ENCODE measurements at regions not wholly inside any gene's neighbourhood (a gene's known extent, or its start where the extent isn't known, plus 50 kb on each side); places are given as distances from the start of the nearest gene placed in this dataset.
A peak's percentile ranks its signal among the peaks of the same experiment; 100 is the strongest.
"Not testable (repeated sequence)": the region's sequence is repeated elsewhere in the genome, so short reads cannot be mapped to it uniquely, and the experiment has no call there.

DNA sequence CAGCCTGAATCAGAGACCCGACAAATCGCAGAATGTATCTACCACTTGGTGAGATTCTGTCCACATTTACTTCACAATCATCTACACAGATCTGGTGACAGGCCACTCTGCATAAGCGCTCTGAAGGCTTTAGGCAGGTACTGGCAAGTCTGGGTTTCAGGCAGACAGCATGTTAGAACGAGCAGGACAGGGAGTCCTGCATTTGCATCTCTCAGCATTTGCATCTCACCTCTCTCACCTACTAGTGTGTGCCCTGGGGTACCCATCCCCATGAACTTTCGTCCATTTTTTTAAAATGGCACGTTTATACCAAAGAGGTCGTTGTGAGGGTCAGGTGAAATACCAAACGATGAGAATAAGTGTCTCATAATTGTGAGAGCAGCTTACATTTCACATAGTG is 108.2 kb downstream of the SPATA31A1 start:
- peak in 1 of 3 donors; percentile 2 for DNase-seq (ENCODE audit: low read depth in 2 of 3, low spot score in 2 of 3)

DNA sequence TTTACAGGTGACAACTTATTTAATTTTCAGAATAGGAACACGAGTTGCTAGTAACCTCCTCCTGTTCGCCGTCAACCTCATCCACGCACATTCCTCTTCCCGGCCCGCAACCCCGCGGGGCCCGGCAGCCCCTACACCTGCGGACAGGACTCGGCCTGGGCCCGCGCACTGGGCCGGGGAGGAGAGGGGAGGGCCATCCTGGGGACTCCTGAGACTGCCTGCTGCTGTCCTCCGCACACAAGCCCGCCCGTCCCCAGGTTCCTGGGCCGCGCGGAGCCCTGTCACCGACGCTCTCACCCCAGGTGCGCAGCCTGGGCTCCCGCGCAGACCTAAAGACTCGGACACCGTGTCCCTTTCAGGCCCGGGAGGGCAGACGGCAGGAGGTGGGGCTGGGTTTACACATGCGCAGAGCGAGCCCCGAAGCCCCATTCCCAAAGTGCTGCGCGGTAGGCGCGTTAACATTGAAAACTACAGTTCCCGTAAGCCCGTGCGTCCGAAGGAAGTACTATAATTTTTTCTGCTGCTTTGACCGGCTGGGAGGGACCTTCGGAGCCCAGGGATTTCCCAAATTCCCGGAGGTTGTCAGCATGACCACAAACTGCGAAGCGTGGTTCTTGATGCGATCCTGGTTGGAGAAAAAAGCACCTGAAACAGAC is 108.8 kb downstream of the SPATA31A1 start:
- peak; percentile 18 to 74 (median 62) for DNase-seq (ENCODE audit: low read depth in 2 of 3, low spot score in 2 of 3)

DNA sequence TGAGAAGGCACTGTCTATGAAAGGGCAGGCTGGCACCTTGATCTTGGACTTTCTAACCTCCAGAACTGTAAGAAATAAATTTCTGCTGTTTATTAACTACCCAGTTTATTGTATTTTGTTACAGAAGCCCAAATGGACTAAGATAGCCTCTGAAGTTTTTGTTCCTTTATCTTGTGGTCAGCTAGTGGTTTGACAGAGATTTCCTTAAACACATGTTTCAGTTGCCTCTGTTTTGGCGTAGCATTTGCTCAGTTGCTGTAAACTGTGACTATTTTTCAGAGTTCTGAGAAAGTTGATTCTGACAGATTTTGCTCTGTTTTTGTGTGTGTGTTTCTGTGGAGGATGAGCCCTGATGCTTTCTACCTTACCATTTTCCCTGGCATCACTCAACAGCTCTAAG is 119.0 kb downstream of the SPATA31A1 start:
- not testable (repeated sequence) for DNase-seq (ENCODE audit: low read depth in 2 of 3, low spot score in 2 of 3)

DNA sequence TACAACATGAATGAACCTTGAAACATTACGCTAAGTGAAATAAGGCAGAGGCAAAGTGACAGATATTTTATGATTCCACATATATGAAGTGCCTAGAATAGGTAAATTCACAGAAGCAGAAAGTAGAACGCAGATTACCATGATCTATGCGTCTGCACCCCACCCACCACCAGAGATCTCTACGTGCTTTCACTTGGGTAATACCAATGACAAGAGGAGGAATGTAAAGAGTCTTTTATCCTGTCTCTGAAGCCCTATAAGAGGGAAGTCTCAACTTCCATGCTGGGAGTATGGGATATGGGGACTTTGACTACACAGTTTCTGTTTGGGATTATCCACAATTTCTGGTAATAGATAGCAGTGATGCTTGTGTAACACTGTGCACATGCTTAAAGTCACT is 127.6 kb downstream of the SPATA31A1 start:
- DNase-seq (ENCODE audit: low read depth in 2 of 3, low spot score in 2 of 3) = not testable (repeated sequence)

DNA sequence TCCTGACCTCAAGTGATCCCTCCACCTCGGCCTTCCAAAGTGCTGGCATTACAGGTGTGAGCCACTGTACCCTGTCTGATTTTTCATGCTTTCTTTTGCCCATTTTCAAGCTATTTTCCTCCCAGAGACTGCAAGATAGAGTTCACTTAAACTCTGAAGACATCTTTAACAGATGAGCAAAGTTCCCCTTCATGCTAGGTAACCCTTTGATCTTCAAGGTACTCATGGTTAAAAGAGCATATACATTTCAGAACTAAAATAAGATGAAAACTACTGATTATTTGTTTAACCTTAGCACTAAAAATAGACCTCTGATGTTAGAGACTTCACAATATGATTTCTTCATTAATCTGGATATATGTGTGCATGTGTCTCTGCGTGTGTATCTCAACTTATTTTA is 128.4 kb downstream of the SPATA31A1 start:
- not testable (repeated sequence) for DNase-seq (ENCODE audit: low read depth in 2 of 3, low spot score in 2 of 3)

DNA sequence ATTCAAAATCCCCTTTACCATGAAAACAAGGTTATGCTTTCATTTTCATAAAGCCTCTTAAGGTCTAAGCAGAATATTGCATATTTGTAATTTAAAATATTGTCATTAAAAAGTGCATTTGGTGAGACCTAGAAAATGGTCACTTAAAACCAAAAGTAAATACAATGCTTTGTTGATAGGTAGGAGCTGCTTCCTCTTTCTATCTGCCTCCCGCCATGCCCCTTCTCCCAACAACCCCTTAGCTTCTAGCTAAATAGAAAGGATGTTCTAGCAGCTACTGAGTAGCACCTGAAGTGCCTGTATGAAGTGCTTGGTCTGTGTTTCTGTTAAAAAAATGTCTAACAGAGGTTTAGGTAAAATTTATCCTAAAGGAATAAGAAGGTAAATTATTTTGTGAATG is 128.8 kb downstream of the SPATA31A1 start:
- not testable (repeated sequence) for DNase-seq (ENCODE audit: low read depth in 2 of 3, low spot score in 2 of 3)

DNA sequence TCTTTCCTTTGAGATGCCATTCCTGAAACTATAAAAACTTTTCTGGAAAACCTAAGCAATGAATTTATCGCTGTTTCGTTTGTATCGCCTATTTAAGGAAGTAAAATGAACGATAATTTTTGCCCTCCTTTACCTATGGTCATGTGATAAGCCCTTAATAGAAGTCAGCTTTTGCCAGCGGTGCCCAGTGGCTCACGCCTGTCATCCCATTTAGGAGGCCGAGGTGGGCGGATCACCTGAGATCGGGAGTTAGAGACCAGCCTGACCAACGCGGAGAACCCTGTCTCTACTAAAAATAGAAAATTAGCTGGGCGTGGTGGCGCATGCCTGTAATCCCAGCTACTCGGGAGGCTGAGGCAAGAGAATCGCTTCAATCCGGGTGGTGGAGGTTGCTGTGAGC is 132.0 kb downstream of the SPATA31A1 start:
- DNase-seq (ENCODE audit: low read depth in 2 of 3, low spot score in 2 of 3) = not testable (repeated sequence)

DNA sequence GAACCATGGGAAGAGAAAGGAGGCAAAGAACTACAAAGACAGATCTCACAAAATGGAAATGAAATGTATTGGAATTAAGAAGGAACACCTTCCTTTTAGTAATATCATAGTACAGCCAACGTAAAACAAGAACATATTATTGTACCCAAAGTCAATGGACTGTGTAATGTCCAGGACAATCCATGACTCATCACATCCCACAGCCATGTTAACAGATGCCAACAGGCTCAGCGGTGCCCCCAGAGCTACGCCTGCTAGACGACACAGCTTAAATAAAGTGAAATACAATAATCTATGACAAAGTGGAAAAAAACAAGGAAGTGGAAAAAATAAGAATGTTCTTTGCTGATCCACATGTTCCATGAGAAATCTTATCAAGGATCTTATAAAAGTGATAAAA is 140.8 kb downstream of the SPATA31A1 start:
- not testable (repeated sequence) for DNase-seq (ENCODE audit: low read depth in 2 of 3, low spot score in 2 of 3)

DNA sequence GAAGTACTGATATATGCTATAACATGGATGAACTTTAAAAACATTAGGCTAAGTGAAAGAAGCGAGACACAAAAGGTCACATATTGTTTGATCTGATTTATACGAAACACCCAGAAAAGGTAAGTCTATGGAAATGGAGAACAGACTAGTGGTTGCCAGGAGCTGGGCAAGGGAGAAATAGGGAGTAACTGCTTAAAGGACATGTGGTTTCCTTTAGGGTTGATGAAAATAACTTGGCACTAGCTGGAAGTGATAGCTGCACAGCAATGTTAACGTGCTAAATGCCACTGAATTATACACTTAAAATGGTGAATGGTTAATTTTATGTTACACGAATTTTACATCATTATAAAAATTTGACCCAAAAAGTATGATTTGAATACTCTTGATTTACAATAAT is 147.7 kb downstream of the SPATA31A1 start:
- DNase-seq (ENCODE audit: low read depth in 2 of 3, low spot score in 2 of 3) = not testable (repeated sequence)

DNA sequence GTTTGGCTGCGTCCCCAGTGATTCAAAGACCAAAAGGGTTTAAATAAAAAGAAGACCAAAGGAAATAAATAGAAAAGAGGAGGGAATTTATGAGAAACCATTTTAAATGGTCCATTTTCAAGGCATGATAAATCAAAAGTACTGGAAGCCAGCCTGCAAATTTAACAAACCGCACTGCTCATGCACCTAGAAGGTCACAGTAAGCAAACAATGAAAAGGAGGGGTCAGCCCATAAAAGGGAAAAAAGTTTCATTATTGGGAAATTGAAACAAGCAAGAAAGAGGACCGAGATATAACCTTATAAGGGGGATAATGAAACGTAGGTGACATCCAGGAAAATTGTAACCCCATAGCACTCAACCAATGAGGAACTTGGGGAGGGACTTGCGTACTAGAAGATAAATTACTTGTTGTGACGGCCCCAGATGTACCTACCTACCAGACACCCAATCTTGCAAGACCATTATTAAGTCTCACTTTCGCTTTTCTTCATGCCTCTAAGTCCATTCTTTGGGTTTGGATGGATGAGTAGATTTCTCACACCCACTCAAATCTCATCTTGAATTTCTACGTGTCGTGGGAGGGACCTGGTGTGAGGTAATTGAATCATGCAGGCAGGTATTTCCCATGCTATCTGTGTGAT is 172.0 kb downstream of the SPATA31A1 start:
- DNase-seq (ENCODE audit: low read depth in 2 of 3, low spot score in 2 of 3) = not testable (repeated sequence)

DNA sequence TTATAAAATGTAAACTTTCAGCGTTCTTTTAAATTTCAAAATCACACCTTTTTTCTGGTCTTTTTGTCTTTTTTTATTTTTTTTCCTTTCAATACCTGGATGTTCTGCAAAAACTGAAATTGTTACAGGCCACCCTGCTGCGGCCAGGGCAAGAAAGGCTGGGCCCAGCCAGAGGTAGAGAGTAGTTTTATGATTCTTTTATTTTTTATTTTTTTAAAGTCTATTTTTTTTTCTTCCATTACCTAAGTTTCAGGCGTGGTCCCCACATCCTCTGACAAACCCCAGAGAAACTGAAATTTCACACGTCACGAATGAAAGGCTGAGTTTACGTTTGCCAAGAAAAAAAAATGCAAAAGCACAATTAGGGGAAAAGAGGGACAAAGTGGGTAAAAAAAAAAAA is 177.1 kb downstream of the SPATA31A1 start:
- not testable (repeated sequence) for DNase-seq (ENCODE audit: low read depth in 2 of 3, low spot score in 2 of 3)

DNA sequence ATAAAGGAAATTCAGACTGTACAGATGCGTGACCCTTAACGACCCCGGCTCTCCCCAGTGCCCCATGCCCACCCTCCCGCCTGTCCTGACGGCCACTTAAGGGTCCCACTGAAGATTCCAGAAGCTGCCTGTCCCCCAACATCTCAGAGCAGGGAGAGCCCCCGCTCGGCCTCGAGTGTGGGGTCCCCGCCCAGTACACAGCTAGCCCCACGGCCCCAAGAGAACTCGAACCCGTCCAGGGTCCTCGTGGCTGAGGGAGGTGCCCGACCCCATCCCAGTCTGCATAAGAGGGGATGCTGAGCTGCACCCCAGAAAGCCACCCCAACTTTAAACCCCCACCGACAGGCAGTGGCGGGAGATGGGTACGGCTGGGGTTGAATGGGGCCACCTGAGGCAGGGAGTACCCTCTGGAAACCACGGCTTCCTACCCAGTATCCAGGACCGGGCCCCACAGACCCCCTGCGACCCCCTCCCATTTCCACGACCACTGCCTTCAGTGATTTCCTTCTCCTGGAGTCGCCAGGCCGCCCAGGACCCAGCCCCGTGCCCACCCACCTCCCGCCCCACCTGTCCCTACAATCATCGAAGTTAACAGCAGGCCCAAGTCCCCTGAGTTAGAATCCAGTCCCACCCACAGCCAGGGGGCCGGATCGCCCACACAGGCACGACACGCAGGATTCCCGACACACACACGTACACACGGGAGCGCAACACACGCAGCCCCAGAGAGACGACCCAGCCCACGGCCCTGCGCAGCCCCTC is 177.7 kb downstream of the SPATA31A1 start:
- DNase-seq (ENCODE audit: low read depth in 2 of 3, low spot score in 2 of 3) = not testable (repeated sequence)

DNA sequence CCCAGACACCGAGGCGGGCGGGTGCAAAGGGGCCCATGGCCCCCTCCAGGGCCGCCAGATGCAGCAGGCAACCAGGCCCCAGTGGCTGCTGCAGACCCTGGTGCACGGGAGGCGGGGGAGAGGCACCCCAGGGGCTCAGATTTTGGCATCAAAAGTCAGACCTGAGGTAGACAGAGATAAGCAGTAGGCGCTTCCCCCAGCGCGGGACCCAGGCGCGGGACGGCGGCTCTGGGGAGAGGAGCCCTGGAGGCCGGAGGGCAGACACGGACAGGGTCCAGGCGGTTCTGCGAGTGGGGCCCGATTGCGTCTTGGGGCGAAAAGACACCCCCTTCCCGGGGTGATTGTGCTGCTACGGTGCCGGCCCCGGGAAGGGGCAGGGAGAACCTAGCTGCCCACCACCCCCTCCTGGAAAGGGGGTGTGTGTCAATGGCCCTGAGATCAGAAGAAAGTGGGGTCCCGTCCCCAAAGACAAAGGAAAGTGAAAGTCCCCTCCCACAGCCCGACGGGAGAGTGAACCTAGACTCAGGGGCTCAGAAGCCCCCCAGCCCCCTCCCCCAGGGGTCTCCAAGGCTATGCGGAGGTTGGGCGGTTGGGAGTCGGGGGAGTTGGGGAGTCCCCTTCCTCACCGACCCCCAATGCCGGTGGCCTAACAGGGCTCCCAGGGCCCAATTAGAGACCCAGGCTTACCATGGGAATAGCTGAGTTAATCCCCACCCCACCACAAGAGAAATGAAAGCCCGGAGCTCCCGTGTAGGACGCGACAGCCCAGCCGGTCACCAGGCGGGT is 178.5 kb downstream of the SPATA31A1 start:
- DNase-seq (ENCODE audit: low read depth in 2 of 3, low spot score in 2 of 3) = not testable (repeated sequence)

DNA sequence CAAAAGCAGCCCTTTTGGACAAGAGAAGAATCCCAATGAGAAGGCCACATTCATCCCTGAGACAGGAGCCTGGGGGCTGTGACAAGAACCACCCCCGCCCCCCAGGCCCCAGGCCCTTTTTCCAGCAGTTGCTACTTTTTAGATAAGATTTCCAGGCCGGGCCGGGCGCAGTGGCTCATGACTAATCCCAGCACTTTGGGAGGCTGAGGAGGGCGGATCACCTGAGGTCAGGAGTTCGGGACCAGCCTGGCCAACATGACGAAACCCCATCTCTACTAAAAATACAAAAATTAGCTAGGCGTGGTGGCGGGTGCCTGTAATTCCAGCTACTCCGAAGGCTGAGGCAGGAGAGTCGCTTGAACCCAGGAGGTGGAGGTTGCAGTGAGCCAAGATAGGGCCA is 179.4 kb downstream of the SPATA31A1 start:
- not testable (repeated sequence) for DNase-seq (ENCODE audit: low read depth in 2 of 3, low spot score in 2 of 3)

DNA sequence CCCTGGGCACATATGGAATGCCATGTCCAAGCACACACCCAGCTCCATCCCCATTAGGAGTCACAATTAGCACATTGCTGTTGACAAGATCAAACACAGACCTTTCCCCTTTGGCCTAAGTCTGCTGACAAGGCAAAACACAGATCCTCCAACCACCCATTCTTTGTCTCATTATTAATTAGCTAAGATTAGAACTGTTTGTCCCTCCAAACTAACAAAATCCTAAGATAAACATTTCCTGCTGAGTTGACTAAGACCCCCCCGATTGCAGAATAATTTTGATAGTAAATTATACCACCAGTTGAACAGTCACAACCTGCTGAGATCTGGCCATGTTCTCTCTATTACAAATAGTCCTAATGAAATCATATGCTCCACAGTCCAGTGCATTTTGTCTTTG is 186.7 kb downstream of the SPATA31A1 start:
- DNase-seq (ENCODE audit: low read depth in 2 of 3, low spot score in 2 of 3) = not testable (repeated sequence)

DNA sequence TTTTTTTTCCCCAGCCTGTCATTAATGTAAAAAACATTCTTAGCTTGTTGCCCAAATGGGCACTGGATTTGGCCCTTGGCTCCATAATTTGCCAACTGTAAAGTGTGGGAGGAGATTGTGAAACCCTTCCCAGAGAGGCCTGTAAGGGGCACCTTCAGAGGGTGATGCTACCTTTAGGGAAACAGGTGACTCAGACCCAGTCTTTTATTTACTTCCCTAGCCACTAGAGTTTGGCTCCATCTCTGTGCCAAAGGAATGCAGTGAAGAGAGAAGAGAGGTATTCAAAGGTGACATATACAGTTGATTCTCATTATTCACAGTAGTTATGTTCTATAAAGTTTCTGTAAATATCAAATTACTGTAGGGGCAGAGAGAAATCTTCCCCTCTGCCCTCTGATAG is 189.6 kb downstream of the SPATA31A1 start:
- DNase-seq (ENCODE audit: low read depth in 2 of 3, low spot score in 2 of 3) = not testable (repeated sequence)

DNA sequence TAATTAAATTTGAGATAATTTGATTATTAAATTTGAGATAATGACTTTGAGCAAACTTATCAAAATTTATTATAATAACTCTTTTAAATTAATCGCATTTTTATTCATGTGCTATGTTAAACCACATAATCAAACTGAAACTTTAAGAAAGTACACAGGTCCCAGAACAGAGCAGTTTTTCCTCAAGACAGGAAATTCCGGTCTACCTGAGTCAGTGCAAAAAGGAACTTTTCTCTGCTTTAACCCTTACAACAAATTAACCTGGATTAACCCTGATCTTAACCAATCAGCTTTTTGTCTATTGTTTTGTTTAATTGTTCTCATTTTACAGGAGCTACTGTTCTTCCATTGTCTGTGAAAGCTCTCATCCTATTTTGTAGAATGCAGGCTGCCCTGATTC is 195.1 kb downstream of the SPATA31A1 start:
- DNase-seq (ENCODE audit: low read depth in 2 of 3, low spot score in 2 of 3) = not testable (repeated sequence)

DNA sequence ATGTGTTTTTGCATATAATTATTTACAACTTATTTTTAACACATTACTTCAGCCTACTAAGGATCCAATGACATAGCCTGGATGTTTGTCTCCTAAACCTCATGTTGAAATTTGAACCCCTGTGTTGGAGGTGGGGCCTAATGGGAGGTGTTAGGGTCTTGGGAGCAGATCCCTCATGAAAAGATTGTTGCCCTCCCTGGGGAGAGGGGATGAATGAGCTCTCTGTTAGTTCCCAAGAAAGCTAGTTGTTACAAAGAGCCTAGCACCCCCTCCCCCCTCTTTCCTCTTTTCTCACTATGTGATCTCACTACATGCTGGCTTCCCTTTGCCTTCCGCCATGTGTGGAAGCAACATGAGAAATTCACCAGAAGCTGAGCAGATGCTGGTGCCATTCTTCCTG is 196.1 kb downstream of the SPATA31A1 start:
- not testable (repeated sequence) for DNase-seq (ENCODE audit: low read depth in 2 of 3, low spot score in 2 of 3)

DNA sequence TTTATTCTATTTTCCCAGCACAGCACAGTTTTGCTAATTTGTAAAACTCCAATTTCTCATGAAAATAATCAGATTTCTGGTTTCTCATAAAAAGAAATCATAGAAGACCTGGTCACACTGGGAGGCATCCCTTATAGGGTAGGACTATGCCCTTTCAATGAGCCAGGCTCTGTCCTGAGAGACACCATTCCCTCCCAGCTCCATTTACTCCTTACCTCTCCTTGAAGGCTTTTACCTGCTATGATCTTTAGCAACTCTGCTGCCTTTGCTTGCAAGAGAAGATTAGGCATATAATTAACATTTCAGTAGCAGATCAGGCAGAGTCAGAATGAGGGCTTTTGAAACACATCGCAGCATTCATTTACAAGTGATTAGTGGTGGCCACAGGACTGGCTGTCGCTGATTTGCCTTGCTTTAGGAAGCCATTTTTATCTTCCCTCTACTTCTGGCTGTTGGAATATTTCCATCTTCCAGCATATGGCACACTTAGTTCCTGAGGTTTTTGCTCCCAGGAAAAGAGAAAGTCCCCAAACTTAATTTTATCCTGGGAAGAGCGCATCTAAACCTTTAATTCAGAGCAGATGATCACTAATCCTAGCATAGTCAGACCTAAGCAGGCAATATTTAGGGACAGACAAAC is 196.9 kb downstream of the SPATA31A1 start:
- not testable (repeated sequence) for DNase-seq (ENCODE audit: low read depth in 2 of 3, low spot score in 2 of 3)

DNA sequence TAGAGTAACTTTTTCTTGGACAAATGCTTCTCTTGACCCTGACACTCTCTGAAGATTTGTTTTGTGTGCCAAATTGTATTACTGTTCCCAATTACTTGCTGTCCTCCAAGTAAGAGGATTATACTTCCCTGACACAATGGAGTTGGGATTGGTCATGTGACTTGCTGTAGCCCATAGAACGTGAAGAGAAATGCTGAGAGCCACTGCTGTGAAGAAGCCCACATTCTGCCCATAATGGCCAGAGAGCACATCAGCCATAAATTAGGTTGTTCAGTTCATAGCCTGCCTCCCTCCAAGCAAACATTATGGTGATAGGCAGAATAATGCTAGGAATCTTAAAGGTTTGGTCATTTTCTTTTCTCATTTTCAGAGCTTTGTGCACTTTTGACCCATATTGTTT is 198.9 kb downstream of the SPATA31A1 start:
- DNase-seq (ENCODE audit: low read depth in 2 of 3, low spot score in 2 of 3) = not testable (repeated sequence)

Measured in hematopoietic multipotent progenitor cell (in vitro differentiated cells).